ENCODE measurements at regions not wholly inside any gene's neighbourhood (a gene's known extent, or its start where the extent isn't known, plus 50 kb on each side); places are given as distances from the start of the nearest gene placed in this dataset.

DNA sequence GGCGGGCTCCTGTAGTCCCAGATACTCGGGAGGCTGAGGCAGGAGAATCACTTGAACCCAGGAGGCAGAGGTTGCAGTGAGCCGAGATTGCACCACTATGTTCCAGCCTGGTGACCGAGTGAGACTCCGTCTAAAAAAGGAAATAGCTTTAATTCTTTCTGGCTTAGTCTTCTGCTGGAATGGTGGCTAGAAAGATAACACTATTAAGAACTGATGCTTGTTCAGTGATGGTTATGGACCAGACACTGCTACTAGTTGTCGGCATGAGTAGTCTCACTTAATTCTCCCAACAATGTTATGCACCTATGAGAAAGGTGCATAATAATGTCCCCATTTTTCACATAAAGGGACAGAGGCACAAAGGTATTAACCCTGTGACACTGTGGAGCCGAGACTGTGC is 188.7 kb downstream of the HS3ST3A1 start:
- H3K27me3 ChIP-seq (replicated peaks in 1 of 7), result no peaks in the 10 kb centered on the region
- intact Hi-C loops (cut with DNase I; ENCODE audit: low total_unique reads), result no loop called here
- H3K4me3 ChIP-seq, result no peak overlapping the region
- H3K4me1 ChIP-seq, result peaks cover 0 to 23% (median 17%) of the 10 kb centered on the region in 6 donors
- H3K9me3 ChIP-seq, result no peaks in the 10 kb centered on the region
- H3K27ac ChIP-seq, result no peak overlapping the region
- 79 to 89% (median 85%) methylated on average over 7 of the region's 7 CpGs for WGBS, 5 donors
- DNase-seq, result no peak
- H3K36me3 ChIP-seq, result no peaks in the 10 kb centered on the region
- no peak for TF ChIP-seq POLR2A (IDR thresholded peaks at IDR 0.05)
- TF ChIP-seq POLR2AphosphoS5 (IDR thresholded peaks at IDR 0.05), result no peak
- TF ChIP-seq CTCF (IDR thresholded peaks at IDR 0.05 in 8 of 11, conservative IDR thresholded peaks at IDR 0.05 in 3 of 11), result no peak

DNA sequence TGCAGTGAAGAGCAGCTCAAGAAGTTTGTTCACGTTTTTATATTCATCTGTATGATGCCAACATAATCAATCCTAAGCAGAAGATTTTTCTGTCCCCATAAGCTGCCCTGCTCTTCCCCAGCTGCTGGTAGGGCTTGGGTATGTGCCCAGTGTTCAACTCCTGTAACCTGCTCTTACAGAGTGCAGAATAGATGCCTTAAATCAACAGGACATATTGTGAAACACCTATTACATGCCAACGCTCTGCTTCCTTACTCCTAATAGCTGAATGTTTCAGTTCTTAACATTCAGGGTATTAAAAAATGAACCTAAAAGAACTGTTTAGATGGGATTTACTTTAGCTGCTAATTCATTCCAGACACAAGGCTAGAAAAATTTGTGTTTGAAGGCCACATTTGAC is 190.9 kb downstream of the HS3ST3A1 start:
- TF ChIP-seq POLR2AphosphoS5 (IDR thresholded peaks at IDR 0.05) (no peak), POLR2A (IDR thresholded peaks at IDR 0.05) (no peak), CTCF (IDR thresholded peaks at IDR 0.05 in 8 of 11, conservative IDR thresholded peaks at IDR 0.05 in 3 of 11) (no peak)
- Histone ChIP-seq H3K36me3 (no peaks in the 10 kb centered on the region), H3K4me1 (peaks cover 0 to 15% (median 8%) of the 10 kb centered on the region in 6 donors), H3K27me3 (replicated peaks in 1 of 7) (no peaks in the 10 kb centered on the region), H3K4me3 (no peak overlapping the region), H3K9me3 (no peaks in the 10 kb centered on the region), H3K27ac (peak overlapping the region in 3 of 8 donors; percentile 3 to 57 (median 29))
- 37 to 56% (median 45%) methylated on average over 2 of the region's 2 CpGs for WGBS, 5 donors
- intact Hi-C loops (cut with DNase I; ENCODE audit: low total_unique reads), result no loop called here
- no peak for DNase-seq

GRCh38 chr17:13410214-13410613 is 191.5 kb downstream of the HS3ST3A1 start:
- intact Hi-C loops (cut with DNase I; ENCODE audit: low total_unique reads), result no loop called here
- Histone ChIP-seq H3K27me3 (replicated peaks in 1 of 7) (no peaks in the 10 kb centered on the region), H3K27ac (peak overlapping the region in 2 of 8 donors; percentile 9 to 57), H3K4me1 (peaks cover 0 to 20% (median 7%) of the 10 kb centered on the region in 6 donors), H3K9me3 (no peaks in the 10 kb centered on the region), H3K36me3 (no peaks in the 10 kb centered on the region), H3K4me3 (no peak overlapping the region)
- TF ChIP-seq CTCF (IDR thresholded peaks at IDR 0.05 in 8 of 11, conservative IDR thresholded peaks at IDR 0.05 in 3 of 11) (no peak), POLR2A (IDR thresholded peaks at IDR 0.05) (no peak), POLR2AphosphoS5 (IDR thresholded peaks at IDR 0.05) (no peak)
- WGBS, 5 donors, result 70 to 90% (median 79%) methylated on average over 3 of the region's 3 CpGs
- no peak for DNase-seq

GRCh38 chr17:13409455-13409854 is 192.3 kb downstream of the HS3ST3A1 start:
- H3K36me3 ChIP-seq, result no peaks in the 10 kb centered on the region
- H3K27me3 ChIP-seq (replicated peaks in 1 of 7), result no peaks in the 10 kb centered on the region
- 75 to 92% (median 86%) methylated on average over 1 of the region's 1 CpG for WGBS, 5 donors
- no peaks in the 10 kb centered on the region for H3K9me3 ChIP-seq
- no peak for TF ChIP-seq CTCF (IDR thresholded peaks at IDR 0.05 in 8 of 11, conservative IDR thresholded peaks at IDR 0.05 in 3 of 11)
- TF ChIP-seq POLR2AphosphoS5 (IDR thresholded peaks at IDR 0.05), result no peak
- no peak for TF ChIP-seq POLR2A (IDR thresholded peaks at IDR 0.05)
- DNase-seq, result no peak
- intact Hi-C loops (cut with DNase I; ENCODE audit: low total_unique reads), result no loop called here
- no peak overlapping the region for H3K4me3 ChIP-seq
- no peak overlapping the region for H3K27ac ChIP-seq
- H3K4me1 ChIP-seq, result peaks cover 0 to 25% (median 13%) of the 10 kb centered on the region in 6 donors

Data from spleen (tissue), 11 donors.